HL-60/S4 (cell line): ENCODE measurements at regions not wholly inside any gene's neighbourhood (a gene's known extent, or its start where the extent isn't known, plus 50 kb on each side); places are given as distances from the start of the nearest gene placed in this dataset.

Experiments
- in situ Hi-C: fragments of 300-500 bp; cut with MboI; formaldehyde crosslinking; loops from 2 replicates; pipeline ENCODE4 v1.14.3; 2022; ENCODE audit warnings: low sequenced_read_pairs

- in situ Hi-C loops = no loop called here
Observed at GRCh38 chr6:24043848-24044247, 82.2 kb upstream of the NRSN1 start.

- in situ Hi-C loops = no loop called here
Observed at GRCh38 chr6:24051942-24052589, 73.9 kb upstream of the NRSN1 start.

DNA sequence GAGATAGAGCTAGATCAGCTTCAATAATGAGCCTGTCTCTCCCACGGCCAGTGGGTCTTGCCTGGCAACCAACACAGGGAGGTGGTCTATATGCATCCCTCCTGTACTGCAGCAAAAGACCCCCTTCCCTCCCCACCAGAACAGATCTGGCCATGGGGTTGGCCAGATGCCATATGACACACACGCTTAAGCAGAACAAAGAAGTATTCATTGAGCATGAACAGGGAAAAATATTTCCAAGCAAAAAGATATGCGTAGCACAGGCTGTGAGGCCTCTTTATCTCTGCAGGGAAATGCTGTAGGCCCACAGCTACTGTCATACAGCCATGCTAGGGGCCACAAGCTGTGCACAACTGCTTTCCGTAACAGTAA, 73.4 kb upstream of the NRSN1 start:
- in situ Hi-C loops = no loop called here

GRCh38 chr6:24053057-24053456, 73.0 kb upstream of the NRSN1 start:
- in situ Hi-C loops = no loop called here

- in situ Hi-C loops = no loop called here
Observed at GRCh38 chr6:24054388-24054787, 71.6 kb upstream of the NRSN1 start.

DNA sequence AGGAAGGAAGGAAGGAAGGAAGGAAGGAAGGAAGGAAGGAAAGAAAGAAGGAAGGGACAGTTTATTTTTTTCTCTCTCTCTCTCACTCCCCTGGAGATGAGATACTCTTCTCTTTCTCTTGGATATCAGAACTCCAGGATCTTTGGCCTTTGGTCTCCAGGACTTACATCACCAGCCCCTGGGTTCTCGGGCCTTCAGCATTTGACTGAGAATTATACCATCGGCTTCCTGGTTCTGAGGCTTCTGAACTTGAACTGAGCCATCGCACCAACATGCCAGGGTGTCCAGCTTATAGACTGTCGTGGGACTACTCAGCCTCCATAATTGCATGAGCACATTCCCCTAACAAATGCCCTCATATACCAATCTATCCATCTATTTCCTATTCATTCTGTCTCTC, 69.4 kb upstream of the NRSN1 start:
- in situ Hi-C loops = no loop called here

DNA sequence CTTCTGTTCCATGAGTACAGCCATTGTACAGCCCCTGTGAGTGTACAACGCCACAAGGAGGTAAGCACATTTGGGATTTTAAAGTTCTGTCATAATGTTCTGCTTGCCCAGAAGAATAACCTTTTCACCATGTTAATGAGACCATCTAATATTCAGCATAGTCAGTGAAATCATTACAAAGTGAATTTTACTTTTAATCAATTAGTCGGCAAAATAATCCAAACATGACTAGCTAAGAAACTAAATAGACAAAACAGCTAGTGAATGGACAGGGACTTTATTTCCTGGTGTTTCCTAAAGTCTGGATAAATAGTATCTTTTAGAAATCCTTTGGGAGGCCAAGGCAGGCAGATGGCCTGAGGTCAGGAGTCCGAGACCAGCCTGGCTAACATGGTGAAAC, 69.0 kb upstream of the NRSN1 start:
- in situ Hi-C loops = no loop called here

DNA sequence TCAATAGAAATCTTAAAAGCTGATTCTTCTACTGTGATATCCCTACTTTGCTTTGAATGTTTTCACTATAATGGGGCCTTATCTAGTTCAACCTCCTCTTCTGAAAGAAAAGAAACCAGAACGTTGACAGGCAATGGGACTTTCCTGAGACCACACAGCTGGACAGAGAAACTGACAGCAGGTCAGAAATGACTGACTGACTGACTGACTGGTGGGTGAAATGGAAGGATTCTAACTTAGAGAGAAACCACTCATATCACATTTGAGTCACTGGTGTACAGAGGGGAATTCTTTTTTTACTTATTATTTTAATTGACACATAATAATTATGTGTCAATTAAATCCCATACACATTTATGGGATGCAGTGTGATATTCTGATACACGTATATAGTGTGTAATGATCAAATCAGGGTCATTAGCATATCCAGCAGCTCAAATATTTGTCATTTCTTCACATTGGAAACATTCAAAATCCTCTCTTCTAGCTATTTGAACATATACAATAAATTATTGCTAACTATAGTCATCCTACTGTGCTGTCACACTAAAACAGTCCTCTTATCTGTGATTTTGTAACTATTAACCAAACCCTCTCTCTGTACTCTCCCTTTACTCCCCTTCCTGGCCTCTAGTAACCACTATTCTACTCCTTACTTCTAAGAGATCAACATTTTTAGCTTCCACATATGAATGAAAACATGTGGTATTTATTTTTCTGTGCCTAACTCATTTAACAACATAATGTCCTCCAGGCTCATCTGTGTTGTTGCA, 64.8 kb upstream of the NRSN1 start:
- in situ Hi-C loops = no loop called here

DNA sequence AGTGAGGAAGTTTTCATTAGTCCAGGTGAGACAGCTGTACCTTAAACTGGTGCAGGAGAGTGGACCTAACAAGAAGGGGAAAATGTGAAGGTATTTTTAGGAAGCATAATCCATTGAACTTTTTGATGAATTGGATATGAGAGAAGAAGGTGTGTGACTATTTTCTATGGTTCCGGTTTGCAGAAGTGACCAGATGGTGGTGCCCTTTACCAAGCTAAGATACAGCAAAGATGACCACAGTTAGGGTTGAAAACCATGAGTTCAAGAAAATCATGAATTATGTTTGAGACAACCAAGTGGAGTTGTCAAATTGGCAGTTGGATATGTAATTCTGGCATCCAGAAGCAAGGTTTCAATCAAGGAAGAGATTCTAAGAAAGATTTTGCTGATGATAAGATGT, 61.9 kb upstream of the NRSN1 start:
- in situ Hi-C loops = no loop called here

DNA sequence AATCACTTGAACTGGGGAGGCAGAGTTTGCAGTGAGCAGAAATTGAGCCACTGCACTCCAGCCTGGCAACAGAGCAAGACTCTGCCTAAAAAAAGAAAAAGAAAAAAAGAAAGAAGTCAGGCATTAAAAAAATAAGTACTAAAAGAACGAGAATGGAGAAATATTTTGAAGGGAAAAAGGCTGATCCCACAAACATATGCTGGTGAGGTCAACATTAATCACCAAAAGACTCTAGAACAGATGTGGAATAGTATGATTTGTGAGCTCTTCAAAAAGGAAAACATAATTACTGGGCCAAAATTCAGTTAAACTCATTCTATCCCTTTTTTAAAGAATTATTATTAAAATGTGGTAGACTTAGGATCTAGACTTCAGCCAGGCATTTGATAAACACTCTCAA, 61.2 kb upstream of the NRSN1 start:
- in situ Hi-C loops = no loop called here

DNA sequence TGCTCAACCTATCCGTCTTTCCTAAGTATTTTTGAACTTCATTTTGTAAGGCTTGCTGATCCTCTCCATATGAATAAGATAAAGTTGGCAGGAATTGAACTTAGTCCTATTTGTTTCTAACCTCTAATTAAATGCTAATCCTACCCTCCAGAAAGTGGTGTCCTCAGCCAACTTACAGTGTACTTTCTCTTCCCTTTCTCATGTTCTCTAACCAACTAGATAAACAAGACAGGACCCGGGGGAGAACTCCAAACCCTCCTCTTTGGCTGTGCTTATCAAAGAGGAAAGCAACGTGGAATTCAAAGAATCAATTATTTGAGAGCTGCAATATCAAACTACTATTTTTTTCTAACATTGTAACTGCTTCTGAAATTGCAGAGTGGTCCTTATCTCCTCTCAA, 56.5 kb upstream of the NRSN1 start:
- in situ Hi-C loops = no loop called here

DNA sequence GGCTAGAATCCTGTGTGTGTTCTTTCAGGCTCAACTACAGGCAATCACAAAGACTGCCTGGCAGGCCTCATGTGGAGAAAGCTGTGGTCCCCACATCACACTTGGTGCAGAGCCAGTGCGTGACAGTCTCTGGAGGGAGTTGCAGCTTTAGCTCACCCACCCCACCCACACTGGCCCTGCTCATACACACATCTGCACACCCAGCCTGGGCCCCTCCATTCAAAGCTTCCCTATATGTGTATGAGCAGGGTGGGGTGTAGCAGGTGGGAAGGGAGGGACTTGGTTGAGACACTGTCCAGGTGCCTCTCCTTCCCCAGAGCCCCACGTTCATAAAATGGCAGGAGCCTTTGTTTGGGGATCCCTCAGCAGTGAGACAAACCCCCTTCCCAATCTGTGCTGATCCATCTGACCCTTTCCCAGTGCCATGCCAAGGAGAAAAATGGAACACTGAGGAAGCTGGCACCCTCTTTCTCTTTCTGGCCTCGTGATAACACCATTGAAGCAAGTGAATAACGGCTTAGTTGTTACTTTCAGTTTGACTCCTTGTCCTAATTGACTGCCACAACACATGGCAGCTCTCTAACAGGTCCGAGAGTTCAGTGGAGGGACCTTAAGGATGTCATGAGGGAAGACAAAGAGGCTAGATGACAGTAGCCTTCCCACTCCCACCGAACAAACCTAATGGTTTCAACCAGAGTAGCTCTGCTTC, 53.8 kb upstream of the NRSN1 start:
- in situ Hi-C loops = no loop called here

GRCh38 chr6:24076011-24076410, 50.0 kb upstream of the NRSN1 start:
- in situ Hi-C loops = no loop called here
